K562 (cell line): ENCODE measurements at regions not wholly inside any gene's neighbourhood (a gene's known extent, or its start where the extent isn't known, plus 50 kb on each side); places are given as distances from the start of the nearest gene placed in this dataset.

Experiments used
- GTF2F1 ChIP-seq: IDR thresholded peaks from 2 replicates; pipeline ENCODE4 v1.6.1; 2011; ENCODE audit warnings: low read depth, low read length, improper control_type of control experiment
- PPARD ChIP-seq: fragments of 250-450 bp; sonication (Bioruptor Pico); IDR thresholded peaks from 2 replicates; pipeline ENCODE4 v1.8.0; 2022; ENCODE audit warnings: inconsistent platforms, mild to moderate bottlenecking, moderate library complexity
- ZBTB33 ChIP-seq: sonication (generic); formaldehyde crosslinking; IDR thresholded peaks from 2 replicates; pipeline ENCODE4 v1.8.1; 2023; ENCODE audit warnings: mild to moderate bottlenecking, missing genetic modification reagents

- TF ChIP-seq GTF2F1: no peak
- TF ChIP-seq PPARD (CRISPR knock-in tag): no peak
- TF ChIP-seq ZBTB33 (CRISPR knock-in tag): no peak
Measured at GRCh38 chr2:9738062-9738461, 105.2 kb upstream of the TAF1B start.
